Activated CD4-positive, alpha-beta T cell treated with anti-CD3 and anti-CD28 coated beads, Interleukin-2, amount 10 ng/mL, durations not matched to agents 7 days and 5 days (primary cell): ENCODE measurements at regions not wholly inside any gene's neighbourhood (a gene's known extent, or its start where the extent isn't known, plus 50 kb on each side); places are given as distances from the start of the nearest gene placed in this dataset. TPM values are rescaled to one million over a fixed set of nuclear protein-coding genes. Genes with fewer than 3 reads are reported as not detected.

Source experiments
- CTCF ChIA-PET: fragments of 350-600 bp; sonication (Branson Sonifier 250); formaldehyde crosslinking; loops from one replicate; lab custom pipeline; 2021; ENCODE audit warnings: antibody characterized with exemption; lab: Charles Lee
- POLR2A ChIA-PET: fragments of 350-600 bp; sonication (Branson Sonifier 250); formaldehyde crosslinking; loops from one replicate; lab custom pipeline; 2021; ENCODE audit warnings: antibody characterized with exemption; lab: Charles Lee
- DNase-seq: peaks from one replicate; pipeline ENCODE4 v3.0.0-alpha.2; 2020
- H3K27ac Mint-ChIP-seq: one replicate; pipeline ENCODE4 v1.8.0; 2021; ENCODE audit warnings: mild to moderate bottlenecking, moderate library complexity, mixed read lengths
- H3K27me3 Mint-ChIP-seq: one replicate; pipeline ENCODE4 v1.8.0; 2021; ENCODE audit warnings: mixed read lengths
- H3K36me3 Mint-ChIP-seq: one replicate; pipeline ENCODE4 v1.8.0; 2021; ENCODE audit warnings: low read depth, mixed read lengths
- H3K4me1 Mint-ChIP-seq: one replicate; pipeline ENCODE4 v1.8.0; 2021; ENCODE audit warnings: mixed read lengths
- H3K4me3 Mint-ChIP-seq: one replicate; pipeline ENCODE4 v1.8.0; 2021; ENCODE audit warnings: mild to moderate bottlenecking, moderate library complexity, mixed read lengths
- H3K9me3 Mint-ChIP-seq: one replicate; pipeline ENCODE4 v1.8.0; 2021; ENCODE audit warnings: mixed read lengths
- microRNA-seq: library from miRNA; unstranded; fragments of <30 nt; microRNA quantifications from one replicate; pipeline ENCODE4 v1.2.0, GENCODE V29; 2021; ENCODE audit warnings: borderline microRNAs expressed, borderline replicate concordance

DNA sequence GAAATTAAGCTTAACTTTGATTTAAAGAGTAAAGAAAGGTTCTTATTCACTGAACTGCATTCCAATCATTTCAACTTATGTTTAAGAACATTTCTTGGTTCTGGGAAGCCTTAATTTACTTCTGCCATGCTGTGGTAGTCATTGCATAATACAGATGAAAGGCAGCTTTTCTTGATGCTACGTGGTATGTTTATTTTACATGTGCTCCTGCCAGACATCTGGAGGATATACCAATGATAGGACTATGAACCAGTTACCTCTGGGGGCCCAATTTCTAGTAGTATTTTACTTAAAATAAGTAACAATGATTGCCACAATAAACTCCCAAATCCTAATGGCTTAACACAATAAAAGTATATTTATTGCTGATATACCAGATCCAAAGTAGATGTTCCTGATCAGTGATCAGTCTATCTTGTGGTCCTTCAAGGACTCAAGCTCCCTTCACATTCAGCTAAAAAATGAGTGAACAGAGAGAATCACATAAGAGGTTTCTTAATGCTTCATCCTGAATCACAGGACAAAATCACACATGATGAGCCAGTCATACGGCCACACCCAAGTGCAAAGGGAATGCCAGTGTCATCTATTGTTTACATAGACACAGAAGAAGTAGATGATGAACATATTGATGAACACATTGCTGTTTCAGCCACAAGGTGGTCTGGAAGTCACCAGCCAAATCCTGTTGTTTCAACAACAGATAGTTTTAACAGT, 56.5 kb upstream of the CCN2 start:
- Mint-ChIP-seq H3K36me3 (no peaks in the 10 kb centered on the region), H3K27me3 (no peaks in the 10 kb centered on the region), H3K4me3 (no peak overlapping the region), H3K27ac (no peak overlapping the region), H3K4me1 (no peaks in the 10 kb centered on the region), H3K9me3 (peaks cover 7% of the 10 kb centered on the region)
- POLR2A ChIA-PET, result no interaction called here
- CTCF ChIA-PET, result no interaction called here
- DNase-seq, result no peak

DNA sequence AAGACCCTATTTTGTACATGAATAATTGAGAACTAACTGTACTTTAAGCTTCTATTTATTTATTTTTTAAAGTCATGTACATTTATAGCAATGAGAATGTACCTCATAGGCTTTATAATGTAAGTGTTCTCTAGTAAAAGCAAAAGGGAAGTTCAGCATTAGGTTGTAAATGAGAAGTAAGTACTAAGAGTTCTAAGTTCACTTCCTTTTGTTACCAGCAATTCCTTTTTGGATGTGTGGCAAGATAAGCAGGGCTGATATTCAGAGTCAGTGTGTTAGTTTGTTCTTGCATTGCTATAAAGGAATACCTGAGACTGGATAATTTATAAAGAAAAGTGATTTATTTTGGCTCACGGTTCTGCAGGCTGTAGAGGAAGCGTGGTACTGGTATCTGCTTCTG, 54.0 kb upstream of the CCN2 start:
- Mint-ChIP-seq H3K4me1 (no peaks in the 10 kb centered on the region), H3K9me3 (peaks cover 7% of the 10 kb centered on the region), H3K27ac (no peak overlapping the region), H3K27me3 (no peaks in the 10 kb centered on the region), H3K36me3 (no peaks in the 10 kb centered on the region), H3K4me3 (no peak overlapping the region)
- DNase-seq, result no peak
- ChIA-PET POLR2A (no interaction called here), CTCF (no interaction called here)

DNA sequence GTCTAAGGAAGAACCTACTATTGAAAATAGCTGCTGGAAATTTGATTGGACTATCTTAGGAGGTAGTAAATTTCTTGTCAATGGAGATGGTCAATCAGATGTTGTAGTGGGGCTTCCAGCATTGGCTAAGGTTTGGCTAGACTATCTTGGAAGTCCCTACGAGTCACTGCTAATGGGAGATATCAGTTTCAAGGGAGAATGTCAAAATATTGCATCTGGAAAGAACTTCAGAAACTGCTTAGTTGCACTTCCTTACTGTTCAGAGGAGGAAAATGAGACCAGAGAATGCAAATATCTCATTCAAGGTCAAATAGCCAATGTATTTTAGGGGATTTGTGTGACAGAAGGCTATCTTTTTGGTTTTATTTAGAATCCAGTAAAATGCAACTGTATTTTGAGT, 53.5 kb upstream of the CCN2 start:
- H3K27ac Mint-ChIP-seq, result no peak overlapping the region
- no peak for DNase-seq
- H3K9me3 Mint-ChIP-seq, result peaks cover 7% of the 10 kb centered on the region
- no peaks in the 10 kb centered on the region for H3K4me1 Mint-ChIP-seq
- POLR2A ChIA-PET, result no interaction called here
- CTCF ChIA-PET, result no interaction called here
- no peak overlapping the region for H3K4me3 Mint-ChIP-seq
- no peaks in the 10 kb centered on the region for H3K27me3 Mint-ChIP-seq
- no peaks in the 10 kb centered on the region for H3K36me3 Mint-ChIP-seq

DNA sequence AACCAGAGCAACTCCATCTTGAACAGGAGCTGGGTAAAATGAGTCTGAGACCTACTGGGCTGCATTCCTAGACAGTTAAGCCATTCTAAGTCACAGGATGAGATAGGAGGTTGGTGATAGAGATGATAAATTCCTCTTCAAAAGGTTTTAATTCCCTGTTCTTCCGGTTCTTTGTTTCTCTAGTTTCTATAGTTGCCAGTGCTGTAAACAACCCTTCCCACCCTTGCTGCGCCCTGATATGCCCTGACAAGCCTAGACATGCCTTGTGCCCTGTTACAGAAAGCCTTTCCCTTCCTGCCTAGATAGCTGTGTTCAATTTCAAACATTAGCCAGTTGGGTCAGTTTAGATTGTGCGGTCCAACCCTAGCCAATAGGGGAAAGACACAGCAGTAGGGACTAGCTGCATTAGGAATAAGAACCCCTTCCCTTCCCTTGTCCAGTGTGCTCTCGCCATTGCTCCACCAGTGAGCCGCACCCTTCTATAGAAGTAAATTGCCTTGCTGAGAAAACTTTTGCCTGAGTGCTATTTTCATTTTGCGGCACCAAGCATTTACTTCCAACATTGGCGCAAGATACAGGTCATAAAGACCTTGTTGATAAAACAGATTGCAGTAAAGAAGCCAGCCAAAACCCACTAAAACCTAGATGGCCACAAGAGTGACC, 52.5 kb upstream of the CCN2 start:
- Mint-ChIP-seq H3K4me3 (no peak overlapping the region), H3K9me3 (peaks cover 7% of the 10 kb centered on the region), H3K27me3 (no peaks in the 10 kb centered on the region), H3K4me1 (no peaks in the 10 kb centered on the region), H3K36me3 (no peaks in the 10 kb centered on the region), H3K27ac (no peak overlapping the region)
- no peak for DNase-seq
- ChIA-PET POLR2A (no interaction called here), CTCF (no interaction called here)

Small RNAs in the stretch of these regions (microRNA-seq; reads per million reads assigned to microRNA genes)
- gene MIR548AJ1, result not detected
